ENCODE measurements at regions not wholly inside any gene's neighbourhood (a gene's known extent, or its start where the extent isn't known, plus 50 kb on each side); places are given as distances from the start of the nearest gene placed in this dataset.

DNA sequence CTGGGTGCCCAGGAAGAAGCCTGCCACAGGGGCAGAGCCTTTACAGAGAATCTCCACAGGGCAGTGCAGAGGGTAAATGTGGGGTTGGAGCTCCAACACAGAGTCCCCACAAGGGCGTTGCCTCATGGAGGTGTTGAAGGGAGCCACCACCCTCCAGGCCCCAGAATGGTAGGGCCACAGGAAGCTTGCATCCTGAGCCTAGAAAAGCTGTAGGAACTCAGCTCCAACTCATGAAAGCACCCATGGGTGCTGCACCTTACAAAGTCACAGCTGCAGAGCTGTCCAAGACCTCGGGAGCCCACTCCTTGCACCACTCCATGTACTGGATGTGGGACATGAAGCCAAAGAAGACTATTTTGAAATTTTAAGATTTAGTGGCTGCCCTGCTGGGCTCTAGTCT, 73.3 kb upstream of the KCNH8 start:
- TF ChIP-seq, protein P1, sequence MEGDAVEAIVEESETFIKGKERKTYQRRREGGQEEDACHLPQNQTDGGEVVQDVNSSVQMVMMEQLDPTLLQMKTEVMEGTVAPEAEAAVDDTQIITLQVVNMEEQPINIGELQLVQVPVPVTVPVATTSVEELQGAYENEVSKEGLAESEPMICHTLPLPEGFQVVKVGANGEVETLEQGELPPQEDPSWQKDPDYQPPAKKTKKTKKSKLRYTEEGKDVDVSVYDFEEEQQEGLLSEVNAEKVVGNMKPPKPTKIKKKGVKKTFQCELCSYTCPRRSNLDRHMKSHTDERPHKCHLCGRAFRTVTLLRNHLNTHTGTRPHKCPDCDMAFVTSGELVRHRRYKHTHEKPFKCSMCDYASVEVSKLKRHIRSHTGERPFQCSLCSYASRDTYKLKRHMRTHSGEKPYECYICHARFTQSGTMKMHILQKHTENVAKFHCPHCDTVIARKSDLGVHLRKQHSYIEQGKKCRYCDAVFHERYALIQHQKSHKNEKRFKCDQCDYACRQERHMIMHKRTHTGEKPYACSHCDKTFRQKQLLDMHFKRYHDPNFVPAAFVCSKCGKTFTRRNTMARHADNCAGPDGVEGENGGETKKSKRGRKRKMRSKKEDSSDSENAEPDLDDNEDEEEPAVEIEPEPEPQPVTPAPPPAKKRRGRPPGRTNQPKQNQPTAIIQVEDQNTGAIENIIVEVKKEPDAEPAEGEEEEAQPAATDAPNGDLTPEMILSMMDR (tag by site-specific recombination; IDR thresholded peaks at IDR 0.05), result no peak
- TF ChIP-seq ZNF548 (tag by site-specific recombination; IDR thresholded peaks at IDR 0.05) (no peak), TCF7L2 (IDR thresholded peaks at IDR 0.05; ENCODE audit: borderline replicate concordance, low read depth, low read length) (no peak), ZNF549 (tag by site-specific recombination; IDR thresholded peaks at IDR 0.05) (no peak), ZNF521 (tag by site-specific recombination; IDR thresholded peaks at IDR 0.05) (no peak), REPIN1 (tag by site-specific recombination; IDR thresholded peaks at IDR 0.05; ENCODE audit: low read depth) (no peak), ZNF624 (tag by site-specific recombination; IDR thresholded peaks at IDR 0.05) (no peak), ZNF211 (tag by site-specific recombination; IDR thresholded peaks at IDR 0.05; ENCODE audit: low read depth) (no peak), BCL11A (tag by site-specific recombination; IDR thresholded peaks at IDR 0.05; ENCODE audit: low read depth) (no peak), ZNF112 (tag by site-specific recombination; IDR thresholded peaks at IDR 0.05) (no peak)
- TF ChIP-seq, protein P2, sequence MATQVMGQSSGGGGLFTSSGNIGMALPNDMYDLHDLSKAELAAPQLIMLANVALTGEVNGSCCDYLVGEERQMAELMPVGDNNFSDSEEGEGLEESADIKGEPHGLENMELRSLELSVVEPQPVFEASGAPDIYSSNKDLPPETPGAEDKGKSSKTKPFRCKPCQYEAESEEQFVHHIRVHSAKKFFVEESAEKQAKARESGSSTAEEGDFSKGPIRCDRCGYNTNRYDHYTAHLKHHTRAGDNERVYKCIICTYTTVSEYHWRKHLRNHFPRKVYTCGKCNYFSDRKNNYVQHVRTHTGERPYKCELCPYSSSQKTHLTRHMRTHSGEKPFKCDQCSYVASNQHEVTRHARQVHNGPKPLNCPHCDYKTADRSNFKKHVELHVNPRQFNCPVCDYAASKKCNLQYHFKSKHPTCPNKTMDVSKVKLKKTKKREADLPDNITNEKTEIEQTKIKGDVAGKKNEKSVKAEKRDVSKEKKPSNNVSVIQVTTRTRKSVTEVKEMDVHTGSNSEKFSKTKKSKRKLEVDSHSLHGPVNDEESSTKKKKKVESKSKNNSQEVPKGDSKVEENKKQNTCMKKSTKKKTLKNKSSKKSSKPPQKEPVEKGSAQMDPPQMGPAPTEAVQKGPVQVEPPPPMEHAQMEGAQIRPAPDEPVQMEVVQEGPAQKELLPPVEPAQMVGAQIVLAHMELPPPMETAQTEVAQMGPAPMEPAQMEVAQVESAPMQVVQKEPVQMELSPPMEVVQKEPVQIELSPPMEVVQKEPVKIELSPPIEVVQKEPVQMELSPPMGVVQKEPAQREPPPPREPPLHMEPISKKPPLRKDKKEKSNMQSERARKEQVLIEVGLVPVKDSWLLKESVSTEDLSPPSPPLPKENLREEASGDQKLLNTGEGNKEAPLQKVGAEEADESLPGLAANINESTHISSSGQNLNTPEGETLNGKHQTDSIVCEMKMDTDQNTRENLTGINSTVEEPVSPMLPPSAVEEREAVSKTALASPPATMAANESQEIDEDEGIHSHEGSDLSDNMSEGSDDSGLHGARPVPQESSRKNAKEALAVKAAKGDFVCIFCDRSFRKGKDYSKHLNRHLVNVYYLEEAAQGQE (tag by site-specific recombination; IDR thresholded peaks at IDR 0.05), result no peak

Measured in HEK293 (cell line).